Stomach (tissue), 4 donors: ENCODE measurements at regions not wholly inside any gene's neighbourhood (a gene's known extent, or its start where the extent isn't known, plus 50 kb on each side); places are given as distances from the start of the nearest gene placed in this dataset.

ENCODE experiments used
- EP300 ChIP-seq: sonication (generic); formaldehyde crosslinking; IDR thresholded peaks from one replicate; pipeline ENCODE4 v1.6.1; 2017; ENCODE audit warnings: antibody characterized with exemption
- TF ChIP-seq, protein P1 (sequence below), 7 experiments: fragments of 450-650 bp in 4 of 7; fragments of 200-600 bp in 3 of 7; sonication (generic) in 3 of 7; IDR thresholded peaks; one replicate each; pipeline ENCODE4 v1.5.1; 2016 to 2019; ENCODE audit warnings: antibody characterized with exemption in 7 of 7, control low read depth in 2 of 7, mild to moderate bottlenecking in 1 of 7

DNA sequence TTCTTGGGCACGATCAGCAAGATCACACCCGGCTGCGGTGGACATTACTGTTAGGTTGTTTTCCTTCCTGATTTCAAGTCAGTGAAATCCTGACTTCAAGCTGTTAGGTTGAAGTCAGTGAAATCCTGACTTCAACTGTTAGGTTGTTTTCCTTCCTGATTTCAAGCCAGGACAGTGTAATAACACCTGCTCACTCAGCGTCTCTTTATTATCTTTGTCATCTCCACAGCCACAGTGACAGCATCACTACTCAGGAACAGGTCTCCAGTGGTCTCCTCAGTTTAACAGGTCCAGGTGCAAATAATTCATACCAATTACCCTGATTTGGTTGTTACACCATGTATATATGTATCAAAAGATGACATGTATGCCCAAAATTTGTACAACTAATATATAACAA, 208.1 kb upstream of the REG3G start:
- TF ChIP-seq, protein P1, sequence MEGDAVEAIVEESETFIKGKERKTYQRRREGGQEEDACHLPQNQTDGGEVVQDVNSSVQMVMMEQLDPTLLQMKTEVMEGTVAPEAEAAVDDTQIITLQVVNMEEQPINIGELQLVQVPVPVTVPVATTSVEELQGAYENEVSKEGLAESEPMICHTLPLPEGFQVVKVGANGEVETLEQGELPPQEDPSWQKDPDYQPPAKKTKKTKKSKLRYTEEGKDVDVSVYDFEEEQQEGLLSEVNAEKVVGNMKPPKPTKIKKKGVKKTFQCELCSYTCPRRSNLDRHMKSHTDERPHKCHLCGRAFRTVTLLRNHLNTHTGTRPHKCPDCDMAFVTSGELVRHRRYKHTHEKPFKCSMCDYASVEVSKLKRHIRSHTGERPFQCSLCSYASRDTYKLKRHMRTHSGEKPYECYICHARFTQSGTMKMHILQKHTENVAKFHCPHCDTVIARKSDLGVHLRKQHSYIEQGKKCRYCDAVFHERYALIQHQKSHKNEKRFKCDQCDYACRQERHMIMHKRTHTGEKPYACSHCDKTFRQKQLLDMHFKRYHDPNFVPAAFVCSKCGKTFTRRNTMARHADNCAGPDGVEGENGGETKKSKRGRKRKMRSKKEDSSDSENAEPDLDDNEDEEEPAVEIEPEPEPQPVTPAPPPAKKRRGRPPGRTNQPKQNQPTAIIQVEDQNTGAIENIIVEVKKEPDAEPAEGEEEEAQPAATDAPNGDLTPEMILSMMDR (IDR thresholded peaks at IDR 0.05) = no peak
- TF ChIP-seq EP300 = no peak
